Panc1 (cell line): ENCODE measurements at regions not wholly inside any gene's neighbourhood (a gene's known extent, or its start where the extent isn't known, plus 50 kb on each side); places are given as distances from the start of the nearest gene placed in this dataset.

Source experiments
- CTCF ChIP-seq: fragments of 450-650 bp; IDR thresholded peaks from 2 replicates; pipeline ENCODE4 v1.5.1; 2017; ENCODE audit warnings: mild to moderate bottlenecking
- SIN3A ChIP-seq: IDR thresholded peaks from 2 replicates; pipeline ENCODE4 v1.6.1; 2012; ENCODE audit warnings: low read depth, mild to moderate bottlenecking, low read length, moderate library complexity, borderline replicate concordance; ENCODE audit not compliant: insufficient read depth

- TF ChIP-seq CTCF (no peak), SIN3A (no peak)
These were observed 231.4 kb upstream of the TRPM3 start for GRCh38 chr9:71352837-71353236.
